GM23248 (cell line): ENCODE measurements at regions not wholly inside any gene's neighbourhood (a gene's known extent, or its start where the extent isn't known, plus 50 kb on each side); places are given as distances from the start of the nearest gene placed in this dataset.

Experiments used
- DNase-seq: peaks from one replicate; pipeline ENCODE4 v3.0.0-alpha.2; 2015
- H2AFZ ChIP-seq: fragments of 200-600 bp; sonication (generic); 2 replicates; pipeline ENCODE4 v1.6.1; 2016; ENCODE audit warnings: antibody characterized with exemption
- H3F3A ChIP-seq: fragments of 200-600 bp; sonication (generic); 2 replicates; pipeline ENCODE4 v1.6.1; 2016; ENCODE audit warnings: mild to moderate bottlenecking, antibody characterized with exemption, mixed run types; ENCODE audit not compliant: insufficient read depth
- H3K27ac ChIP-seq: fragments of 200-600 bp; sonication (generic); 2 replicates; pipeline ENCODE4 v1.5.1; 2016; ENCODE audit warnings: mild to moderate bottlenecking
- H3K27me3 ChIP-seq: fragments of 200-600 bp; sonication (generic); replicated peaks from 2 replicates; pipeline ENCODE4 v1.6.1; 2016; ENCODE audit warnings: mild to moderate bottlenecking; ENCODE audit not compliant: insufficient read depth
- H3K36me3 ChIP-seq: fragments of 200-600 bp; sonication (generic); 2 replicates; pipeline ENCODE4 v1.6.1; 2016; ENCODE audit warnings: low read depth, mild to moderate bottlenecking
- H3K4me1 ChIP-seq: fragments of 200-600 bp; sonication (generic); 2 replicates; pipeline ENCODE4 v1.6.1; 2016; ENCODE audit warnings: mild to moderate bottlenecking; ENCODE audit not compliant: insufficient read depth
- H3K4me2 ChIP-seq: fragments of 200-600 bp; sonication (generic); one replicate; pipeline ENCODE4 v1.6.1; 2016; ENCODE audit warnings: mild to moderate bottlenecking; ENCODE audit not compliant: unreplicated experiment
- H3K4me3 ChIP-seq: fragments of 200-600 bp; sonication (generic); 2 replicates; pipeline ENCODE4 v1.5.1; 2016; ENCODE audit warnings: mild to moderate bottlenecking
- H3K79me2 ChIP-seq: fragments of 200-600 bp; sonication (generic); 2 replicates; pipeline ENCODE4 v1.6.1; 2016; ENCODE audit warnings: mild to moderate bottlenecking; ENCODE audit not compliant: insufficient read depth
- H3K9ac ChIP-seq: fragments of 200-600 bp; sonication (generic); 2 replicates; pipeline ENCODE4 v1.6.1; 2016; ENCODE audit warnings: mild to moderate bottlenecking
- H3K9me2 ChIP-seq: fragments of 200-600 bp; sonication (generic); 2 replicates; pipeline ENCODE4 v1.6.1; 2016; ENCODE audit warnings: mixed run types, mild to moderate bottlenecking, moderate library complexity; ENCODE audit not compliant: insufficient read depth
- H3K9me3 ChIP-seq: fragments of 200-600 bp; sonication (generic); one replicate; pipeline ENCODE4 v1.6.1; 2017; ENCODE audit warnings: low read depth
- H4K20me1 ChIP-seq: fragments of 200-600 bp; sonication (generic); 2 replicates; pipeline ENCODE4 v1.6.0; 2016; ENCODE audit not compliant: insufficient read depth
- EZH2 ChIP-seq: fragments of 200-600 bp; sonication (generic); IDR thresholded peaks from 2 replicates; pipeline ENCODE4 v1.6.1; 2018; ENCODE audit warnings: antibody characterized with exemption, mild to moderate bottlenecking; ENCODE audit not compliant: insufficient read depth, poor library complexity, severe bottlenecking
- EZH2phosphoT487 ChIP-seq: fragments of 200-600 bp; sonication (generic); IDR thresholded peaks from 2 replicates; pipeline ENCODE4 v1.6.1; 2018; ENCODE audit warnings: antibody characterized with exemption, moderate library complexity, mild to moderate bottlenecking, low read depth; ENCODE audit not compliant: insufficient read depth
- WGBS, 2 experiments: methylation state at CpG; one replicate each; pipeline ENCODE4 v1.1.6; 2015 to 2017; ENCODE audit warnings: low lambda C conversion rate in 2 of 2, low coverage in 1 of 2; ENCODE audit errors: missing lambda C conversion rate in 2 of 2; 5-methylcytosine and 5-hydroxymethylcytosine counted together
- in situ Hi-C: fragments of 300-500 bp; cut with MboI; formaldehyde crosslinking; loops from 2 replicates; pipeline ENCODE4 v1.15.0; 2020

DNA sequence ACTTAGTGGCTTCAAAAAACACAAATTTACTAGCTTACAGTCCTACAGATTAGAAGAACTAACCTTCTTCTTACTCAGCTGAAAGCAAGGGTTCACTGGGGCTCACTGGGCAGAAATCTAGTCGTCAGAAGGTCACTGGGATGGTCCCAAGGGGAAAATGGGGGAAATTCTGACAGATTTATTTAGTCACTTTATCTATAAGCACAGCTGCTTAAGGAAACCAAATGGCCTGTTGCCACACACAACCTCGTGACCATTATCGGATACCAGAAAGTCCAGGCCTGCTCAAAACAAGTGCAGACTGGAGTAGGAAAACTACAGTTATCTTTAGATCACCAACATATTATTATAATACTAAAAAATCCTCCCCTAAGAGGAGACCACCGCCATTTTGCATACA lies 374.6 kb upstream of the ASIC2 start:
- Histone ChIP-seq H3K9me3 (no peaks in the 10 kb centered on the region), H3K4me2 (no peak overlapping the region), H3K79me2 (no peaks in the 10 kb centered on the region), H3K9ac (no peak overlapping the region), H3K9me2 (no peaks in the 10 kb centered on the region), H2AFZ (no peak overlapping the region), H3K27ac (no peak overlapping the region), H3K36me3 (no peaks in the 10 kb centered on the region), H4K20me1 (no peaks in the 10 kb centered on the region), H3F3A (no peaks in the 10 kb centered on the region), H3K4me3 (no peak overlapping the region), H3K4me1 (no peaks in the 10 kb centered on the region), H3K27me3 (no peaks in the 10 kb centered on the region)
- in situ Hi-C loops = loop anchor here (25.0 kb wide), 1 partner anchor 630 kb away; no protein-coding TSS in a partner anchor
- WGBS, 2 experiments = 39 to 44% methylated on average over 4 of the region's 4 CpGs
- DNase-seq = no peak
- no peak for TF ChIP-seq EZH2
- no peak for TF ChIP-seq EZH2phosphoT487

DNA sequence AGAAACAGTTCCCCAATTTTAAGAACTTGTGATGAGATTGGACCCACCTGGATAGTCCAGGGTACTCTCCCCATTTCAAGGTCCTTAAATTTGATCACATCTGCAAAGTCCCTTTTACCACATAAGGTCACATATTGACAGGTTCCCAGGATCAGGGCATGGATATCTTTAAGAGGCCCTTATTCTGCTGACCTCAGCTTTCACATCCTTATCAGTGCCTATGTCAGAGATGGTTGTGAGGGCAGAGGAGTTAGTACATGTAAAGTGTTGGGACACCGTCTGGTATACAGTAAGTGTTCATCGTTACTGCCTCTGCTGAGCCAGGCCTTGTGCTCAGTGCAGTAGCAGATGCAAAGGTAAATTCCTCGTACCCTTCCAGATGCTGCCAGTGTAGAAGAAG lies 375.4 kb upstream of the ASIC2 start:
- H3K36me3 ChIP-seq = no peaks in the 10 kb centered on the region
- no peak overlapping the region for H3K27ac ChIP-seq
- no peaks in the 10 kb centered on the region for H3K9me2 ChIP-seq
- no peaks in the 10 kb centered on the region for H3K79me2 ChIP-seq
- H3K9me3 ChIP-seq = no peaks in the 10 kb centered on the region
- no peak overlapping the region for H3K4me3 ChIP-seq
- no peaks in the 10 kb centered on the region for H4K20me1 ChIP-seq
- TF ChIP-seq EZH2 (no peak), EZH2phosphoT487 (no peak)
- H3K4me1 ChIP-seq = no peaks in the 10 kb centered on the region
- WGBS, 2 experiments = 41 to 50% methylated on average over 3 of the region's 3 CpGs
- no peaks in the 10 kb centered on the region for H3F3A ChIP-seq
- H3K4me2 ChIP-seq = no peak overlapping the region
- DNase-seq = no peak
- no peak overlapping the region for H2AFZ ChIP-seq
- no peaks in the 10 kb centered on the region for H3K27me3 ChIP-seq
- in situ Hi-C loops = loop anchor here (25.0 kb wide), 1 partner anchor 631 kb away; no protein-coding TSS in a partner anchor
- no peak overlapping the region for H3K9ac ChIP-seq

GRCh38 chr17:33671491-33671890 lies 378.4 kb upstream of the ASIC2 start:
- Histone ChIP-seq H4K20me1 (no peaks in the 10 kb centered on the region), H3K9ac (no peak overlapping the region), H2AFZ (no peak overlapping the region), H3K4me1 (no peaks in the 10 kb centered on the region), H3K4me2 (no peak overlapping the region), H3K9me2 (no peaks in the 10 kb centered on the region), H3K27me3 (no peaks in the 10 kb centered on the region), H3K4me3 (no peak overlapping the region), H3K36me3 (no peaks in the 10 kb centered on the region), H3K79me2 (no peaks in the 10 kb centered on the region), H3K9me3 (no peaks in the 10 kb centered on the region), H3F3A (no peaks in the 10 kb centered on the region), H3K27ac (no peak overlapping the region)
- in situ Hi-C loops = loop anchor here (25.0 kb wide), 1 partner anchor 634 kb away; no protein-coding TSS in a partner anchor
- TF ChIP-seq EZH2 = no peak
- TF ChIP-seq EZH2phosphoT487 = no peak
- no peak for DNase-seq
- 47 to 59% methylated on average over 5 of the region's 5 CpGs for WGBS, 2 experiments

GRCh38 chr17:33674685-33675084 lies 381.6 kb upstream of the ASIC2 start:
- no peaks in the 10 kb centered on the region for H3K79me2 ChIP-seq
- H3K9me3 ChIP-seq = no peaks in the 10 kb centered on the region
- no peak overlapping the region for H3K4me3 ChIP-seq
- peak; percentile 79 for DNase-seq
- H3K4me2 ChIP-seq = no peak overlapping the region
- WGBS, 2 experiments = 26 to 29% methylated on average over 8 of the region's 8 CpGs
- H2AFZ ChIP-seq = no peak overlapping the region
- no peak for TF ChIP-seq EZH2phosphoT487
- TF ChIP-seq EZH2 = no peak
- no peak overlapping the region for H3K9ac ChIP-seq
- in situ Hi-C loops = loop anchor here (25.0 kb wide), 1 partner anchor 637 kb away; no protein-coding TSS in a partner anchor
- no peaks in the 10 kb centered on the region for H4K20me1 ChIP-seq
- no peaks in the 10 kb centered on the region for H3K27me3 ChIP-seq
- no peaks in the 10 kb centered on the region for H3K9me2 ChIP-seq
- H3K4me1 ChIP-seq = no peaks in the 10 kb centered on the region
- no peaks in the 10 kb centered on the region for H3F3A ChIP-seq
- no peak overlapping the region for H3K27ac ChIP-seq
- H3K36me3 ChIP-seq = no peaks in the 10 kb centered on the region

GRCh38 chr17:33676444-33676843 lies 383.3 kb upstream of the ASIC2 start:
- Histone ChIP-seq H4K20me1 (no peaks in the 10 kb centered on the region), H2AFZ (no peak overlapping the region), H3K27ac (no peak overlapping the region), H3K79me2 (no peaks in the 10 kb centered on the region), H3K27me3 (no peaks in the 10 kb centered on the region), H3K9me2 (no peaks in the 10 kb centered on the region), H3K9me3 (no peaks in the 10 kb centered on the region), H3K36me3 (no peaks in the 10 kb centered on the region), H3K4me3 (no peak overlapping the region), H3K4me2 (no peak overlapping the region), H3F3A (no peaks in the 10 kb centered on the region), H3K4me1 (no peaks in the 10 kb centered on the region), H3K9ac (no peak overlapping the region)
- TF ChIP-seq EZH2phosphoT487 (no peak), EZH2 (no peak)
- 26 to 30% methylated on average over 3 of the region's 3 CpGs for WGBS, 2 experiments
- in situ Hi-C loops = no loop called here
- DNase-seq = no peak
